H9 (cell line): ENCODE measurements at regions not wholly inside any gene's neighbourhood (a gene's known extent, or its start where the extent isn't known, plus 50 kb on each side); places are given as distances from the start of the nearest gene placed in this dataset.

Experiments used
- DNase-seq: peaks from one replicate; pipeline ENCODE4 v3.0.0-alpha.2; 2017
- H2AFZ ChIP-seq: one replicate; pipeline ENCODE4 v1.6.1; 2013; ENCODE audit warnings: mild to moderate bottlenecking, low read length, control low read depth, moderate library complexity
- H2AK5ac ChIP-seq: 2 replicates; pipeline ENCODE4 v1.6.1; 2013; ENCODE audit warnings: low read length, control low read depth, mixed read lengths; ENCODE audit not compliant: insufficient read length
- H2BK120ac ChIP-seq: one replicate; pipeline ENCODE4 v1.6.1; 2013; ENCODE audit warnings: low read depth, mild to moderate bottlenecking, low read length, control low read depth, inconsistent platforms; ENCODE audit not compliant: poor library complexity, severe bottlenecking
- H2BK12ac ChIP-seq: 2 replicates; pipeline ENCODE4 v1.6.1; 2013; ENCODE audit warnings: low read length, control low read depth, mixed read lengths, low read depth; ENCODE audit not compliant: insufficient read length
- H2BK15ac ChIP-seq: 2 replicates; pipeline ENCODE4 v1.6.1; 2013; ENCODE audit warnings: low read depth, low read length, control low read depth
- H2BK20ac ChIP-seq: one replicate; pipeline ENCODE4 v1.6.1; 2013; ENCODE audit warnings: low read depth, mild to moderate bottlenecking, low read length, control low read depth, inconsistent platforms; ENCODE audit not compliant: poor library complexity, severe bottlenecking
- H2BK5ac ChIP-seq: 2 replicates; pipeline ENCODE4 v1.6.1; 2013; ENCODE audit warnings: low read length, control low read depth, mixed read lengths; ENCODE audit not compliant: insufficient read length
- H3K14ac ChIP-seq: 2 replicates; pipeline ENCODE4 v1.6.1; 2013; ENCODE audit warnings: low read length, control low read depth; ENCODE audit not compliant: insufficient read depth
- H3K18ac ChIP-seq: 2 replicates; pipeline ENCODE4 v1.6.1; 2013; ENCODE audit warnings: low read depth, mild to moderate bottlenecking, mixed read lengths, low read length, control low read depth; ENCODE audit not compliant: insufficient read length
- H3K23ac ChIP-seq: 2 replicates; pipeline ENCODE4 v1.6.1; 2013; ENCODE audit warnings: low read length, control low read depth, mixed read lengths, low read depth; ENCODE audit not compliant: insufficient read length
- H3K23me2 ChIP-seq: 2 replicates; pipeline ENCODE4 v1.6.1; 2013; ENCODE audit warnings: low read depth, mild to moderate bottlenecking, mixed read lengths, low read length, control low read depth; ENCODE audit not compliant: insufficient read length, poor library complexity, severe bottlenecking
- H3K27ac ChIP-seq: 2 replicates; pipeline ENCODE4 v1.5.1; 2013; ENCODE audit warnings: low read length, control low read depth, mixed read lengths, low read depth; ENCODE audit not compliant: insufficient read length
- H3K27me3 ChIP-seq: 2 replicates; pipeline ENCODE4 v1.6.1; 2013; ENCODE audit warnings: low read length, control low read depth, inconsistent platforms; ENCODE audit not compliant: insufficient read depth
- H3K4ac ChIP-seq: 2 replicates; pipeline ENCODE4 v1.6.1; 2013; ENCODE audit warnings: low read depth, mild to moderate bottlenecking, control low read depth, inconsistent platforms, low read length, moderate library complexity
- H3K4me1 ChIP-seq: 2 replicates; pipeline ENCODE4 v1.6.1; 2013; ENCODE audit warnings: low read length, control low read depth, inconsistent platforms; ENCODE audit not compliant: insufficient read depth
- H3K4me2 ChIP-seq: 2 replicates; pipeline ENCODE4 v1.6.1; 2013; ENCODE audit warnings: low read length, control low read depth, mixed read lengths; ENCODE audit not compliant: insufficient read length, insufficient read depth
- H3K56ac ChIP-seq: 2 replicates; pipeline ENCODE4 v1.6.1; 2013; ENCODE audit warnings: low read depth, mild to moderate bottlenecking, mixed read lengths, low read length, control low read depth; ENCODE audit not compliant: insufficient read length
- H3K79me1 ChIP-seq: 2 replicates; pipeline ENCODE4 v1.6.1; 2013; ENCODE audit warnings: low read depth, mild to moderate bottlenecking, moderate library complexity, low read length, control low read depth, inconsistent platforms; ENCODE audit not compliant: insufficient read depth, poor library complexity, severe bottlenecking
- H3K79me2 ChIP-seq: 2 replicates; pipeline ENCODE4 v1.6.1; 2013; ENCODE audit warnings: low read length, control low read depth, inconsistent platforms; ENCODE audit not compliant: insufficient read depth
- H3K9ac ChIP-seq: 2 replicates; pipeline ENCODE4 v1.6.1; 2013; ENCODE audit warnings: low read length, control low read depth, mixed read lengths; ENCODE audit not compliant: insufficient read length; ENCODE audit errors: extremely low read depth
- H3K9me3 ChIP-seq: one replicate; pipeline ENCODE4 v1.6.1; 2013; ENCODE audit warnings: low read depth, low read length, inconsistent platforms; ENCODE audit not compliant: control insufficient read depth
- H3T11ph ChIP-seq: one replicate; pipeline ENCODE4 v1.6.1; 2013; ENCODE audit warnings: mild to moderate bottlenecking, low read length, control low read depth, inconsistent platforms
- H4K20me1 ChIP-seq: one replicate; pipeline ENCODE4 v1.6.1; 2013; ENCODE audit not compliant: control insufficient read depth, insufficient read length, insufficient read depth
- H4K5ac ChIP-seq: 2 replicates; pipeline ENCODE4 v1.6.1; 2013; ENCODE audit warnings: low read depth, mild to moderate bottlenecking, mixed read lengths, low read length, control low read depth; ENCODE audit not compliant: insufficient read length
- H4K8ac ChIP-seq: replicated peaks from 2 replicates; pipeline ENCODE4 v1.6.1; 2013; ENCODE audit warnings: low read length, control low read depth, mixed read lengths, low read depth; ENCODE audit not compliant: insufficient read length
- H4K91ac ChIP-seq: 2 replicates; pipeline ENCODE4 v1.6.1; 2013; ENCODE audit warnings: low read depth, mild to moderate bottlenecking, moderate library complexity, mixed read lengths, low read length, control low read depth; ENCODE audit not compliant: insufficient read length
- H3K27ac Mint-ChIP-seq, 3 experiments: 2 replicates in 2 of 3; 3 replicates in 1 of 3; pipeline ENCODE4 v1.8.0; 2020 to 2021; ENCODE audit warnings: mixed read lengths in 3 of 3, mild to moderate bottlenecking in 1 of 3, moderate library complexity in 1 of 3
- H3K27me3 Mint-ChIP-seq: 2 replicates; pipeline ENCODE4 v1.8.0; 2021; ENCODE audit warnings: low read depth, mild to moderate bottlenecking, moderate library complexity, mixed read lengths
- H3K36me3 Mint-ChIP-seq, 3 experiments: 2 replicates in 2 of 3; 3 replicates in 1 of 3; pipeline ENCODE4 v1.8.0; 2020 to 2021; ENCODE audit warnings: low read depth in 3 of 3, mixed read lengths in 3 of 3; ENCODE audit not compliant: insufficient read depth in 1 of 3
- H3K4me1 Mint-ChIP-seq, 2 experiments: 2 replicates each; pipeline ENCODE4 v1.8.0; 2020; ENCODE audit warnings: mixed read lengths in 2 of 2
- H3K4me3 Mint-ChIP-seq, 2 experiments: 2 replicates in 1 of 2; 3 replicates in 1 of 2; pipeline ENCODE4 v1.8.0; 2020 to 2021; ENCODE audit warnings: mild to moderate bottlenecking in 2 of 2, mixed read lengths in 2 of 2, moderate library complexity in 1 of 2
- H3K9me3 Mint-ChIP-seq, 2 experiments: 2 replicates in 1 of 2; 3 replicates in 1 of 2; pipeline ENCODE4 v1.8.0; 2020; ENCODE audit warnings: mild to moderate bottlenecking in 2 of 2, mixed read lengths in 2 of 2, moderate library complexity in 1 of 2
- WGBS: extraction: QIAGEN DNeasy Blood & Tissue Kit; methylation state at CpG from one replicate; pipeline ENCODE4 v1.1.7; 2013; ENCODE audit warnings: missing lambda C conversion rate, low lambda C conversion rate, mixed read lengths; ENCODE audit not compliant: insufficient read length; ENCODE audit errors: extremely low coverage; 5-methylcytosine and 5-hydroxymethylcytosine counted together
- TF ChIP-seq, protein P1 (sequence below): fragments of 200-600 bp; sonication (generic); conservative IDR thresholded peaks from 3 replicates; pipeline ENCODE4 v1.8.0; 2021; ENCODE audit warnings: antibody characterized with exemption, mild to moderate bottlenecking

DNA sequence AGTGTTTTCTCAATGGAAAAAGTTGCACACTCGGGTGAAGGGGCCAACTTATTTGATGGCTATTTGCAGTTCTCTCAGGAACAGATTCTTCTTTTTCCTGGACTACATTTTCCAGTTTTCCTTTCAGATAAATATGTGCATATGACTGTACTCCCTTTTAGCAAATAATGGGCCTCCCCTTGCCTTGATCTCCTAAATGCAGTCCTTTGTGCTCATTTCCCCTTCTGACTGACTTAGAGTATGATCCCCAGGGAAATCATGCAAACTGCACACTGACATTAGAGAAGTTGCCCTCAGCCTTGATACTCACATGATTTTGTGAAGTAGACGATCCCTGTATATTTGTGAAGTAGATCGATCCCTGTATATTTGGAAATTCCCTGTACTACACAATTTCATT lies 492.9 kb upstream of the NOVA1 start:
- Histone ChIP-seq H2BK15ac (no peak overlapping the region), H2AFZ (no peak overlapping the region), H3K23me2 (no peaks in the 10 kb centered on the region), H3K18ac (no peak overlapping the region), H3K14ac (no peak overlapping the region), H3K9me3 (no peaks in the 10 kb centered on the region), H3K4ac (no peak overlapping the region), H2BK5ac (no peak overlapping the region), H3K27me3 (no peaks in the 10 kb centered on the region), H4K20me1 (no peaks in the 10 kb centered on the region), H4K8ac (no peak overlapping the region), H4K5ac (no peak overlapping the region), H3K56ac (no peak overlapping the region), H3K4me1 (no peaks in the 10 kb centered on the region), H4K91ac (no peak overlapping the region), H3K79me1 (no peaks in the 10 kb centered on the region), H2AK5ac (no peak overlapping the region), H3K23ac (no peak overlapping the region), H3K9ac (no peak overlapping the region), H3K4me2 (no peak overlapping the region), H3T11ph (no peak overlapping the region), H2BK20ac (no peak overlapping the region), H2BK12ac (no peak overlapping the region), H3K79me2 (no peaks in the 10 kb centered on the region), H2BK120ac (no peak overlapping the region), H3K27ac (no peak overlapping the region)
- H3K36me3 Mint-ChIP-seq, result no peaks in the 10 kb centered on the region
- WGBS, result no CpG with 5 or more reads among the region's 3 CpGs
- DNase-seq, result no peak
- H3K4me3 Mint-ChIP-seq, result no peak overlapping the region
- TF ChIP-seq, protein P1, sequence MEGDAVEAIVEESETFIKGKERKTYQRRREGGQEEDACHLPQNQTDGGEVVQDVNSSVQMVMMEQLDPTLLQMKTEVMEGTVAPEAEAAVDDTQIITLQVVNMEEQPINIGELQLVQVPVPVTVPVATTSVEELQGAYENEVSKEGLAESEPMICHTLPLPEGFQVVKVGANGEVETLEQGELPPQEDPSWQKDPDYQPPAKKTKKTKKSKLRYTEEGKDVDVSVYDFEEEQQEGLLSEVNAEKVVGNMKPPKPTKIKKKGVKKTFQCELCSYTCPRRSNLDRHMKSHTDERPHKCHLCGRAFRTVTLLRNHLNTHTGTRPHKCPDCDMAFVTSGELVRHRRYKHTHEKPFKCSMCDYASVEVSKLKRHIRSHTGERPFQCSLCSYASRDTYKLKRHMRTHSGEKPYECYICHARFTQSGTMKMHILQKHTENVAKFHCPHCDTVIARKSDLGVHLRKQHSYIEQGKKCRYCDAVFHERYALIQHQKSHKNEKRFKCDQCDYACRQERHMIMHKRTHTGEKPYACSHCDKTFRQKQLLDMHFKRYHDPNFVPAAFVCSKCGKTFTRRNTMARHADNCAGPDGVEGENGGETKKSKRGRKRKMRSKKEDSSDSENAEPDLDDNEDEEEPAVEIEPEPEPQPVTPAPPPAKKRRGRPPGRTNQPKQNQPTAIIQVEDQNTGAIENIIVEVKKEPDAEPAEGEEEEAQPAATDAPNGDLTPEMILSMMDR, result no peak
- no peaks in the 10 kb centered on the region for H3K9me3 Mint-ChIP-seq
- no peaks in the 10 kb centered on the region for H3K27me3 Mint-ChIP-seq
- H3K27ac Mint-ChIP-seq, result no peak overlapping the region
- H3K4me1 Mint-ChIP-seq, result no peaks in the 10 kb centered on the region
